ENCODE measurements at regions not wholly inside any gene's neighbourhood (a gene's known extent, or its start where the extent isn't known, plus 50 kb on each side); places are given as distances from the start of the nearest gene placed in this dataset.

DNA sequence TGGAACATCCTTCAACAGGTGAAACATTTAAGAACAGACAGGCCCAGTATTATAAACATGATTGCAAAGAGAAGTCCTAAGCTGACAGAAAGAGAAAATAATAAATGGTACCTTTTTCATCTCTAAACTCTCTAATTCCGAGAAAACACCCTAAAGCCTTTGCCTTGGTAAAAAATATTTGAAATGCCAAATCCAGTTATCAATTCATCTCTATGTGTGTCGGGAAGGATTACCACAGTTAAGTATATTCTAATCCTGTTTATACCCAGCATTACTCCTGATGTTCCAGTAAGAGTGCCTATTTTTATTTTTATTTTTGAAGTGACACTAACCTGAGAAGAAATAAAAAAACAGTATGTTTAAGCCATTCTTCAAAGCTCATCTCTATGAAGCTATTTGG is 219.3 kb upstream of the NANOGP8 start:
- in situ Hi-C loops (cut with HindIII; ENCODE audit: low sequenced_read_pairs) = no loop called here
- TF ChIP-seq, protein P1, sequence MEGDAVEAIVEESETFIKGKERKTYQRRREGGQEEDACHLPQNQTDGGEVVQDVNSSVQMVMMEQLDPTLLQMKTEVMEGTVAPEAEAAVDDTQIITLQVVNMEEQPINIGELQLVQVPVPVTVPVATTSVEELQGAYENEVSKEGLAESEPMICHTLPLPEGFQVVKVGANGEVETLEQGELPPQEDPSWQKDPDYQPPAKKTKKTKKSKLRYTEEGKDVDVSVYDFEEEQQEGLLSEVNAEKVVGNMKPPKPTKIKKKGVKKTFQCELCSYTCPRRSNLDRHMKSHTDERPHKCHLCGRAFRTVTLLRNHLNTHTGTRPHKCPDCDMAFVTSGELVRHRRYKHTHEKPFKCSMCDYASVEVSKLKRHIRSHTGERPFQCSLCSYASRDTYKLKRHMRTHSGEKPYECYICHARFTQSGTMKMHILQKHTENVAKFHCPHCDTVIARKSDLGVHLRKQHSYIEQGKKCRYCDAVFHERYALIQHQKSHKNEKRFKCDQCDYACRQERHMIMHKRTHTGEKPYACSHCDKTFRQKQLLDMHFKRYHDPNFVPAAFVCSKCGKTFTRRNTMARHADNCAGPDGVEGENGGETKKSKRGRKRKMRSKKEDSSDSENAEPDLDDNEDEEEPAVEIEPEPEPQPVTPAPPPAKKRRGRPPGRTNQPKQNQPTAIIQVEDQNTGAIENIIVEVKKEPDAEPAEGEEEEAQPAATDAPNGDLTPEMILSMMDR (IDR thresholded peaks at IDR 0.05; ENCODE audit: low read depth, low read length, missing control alignments) = no peak
- no peak for DNase-seq (ENCODE audit: low read depth)
- no peak overlapping the region for H3K4me3 ChIP-seq (ENCODE audit: low read depth, low read length)

DNA sequence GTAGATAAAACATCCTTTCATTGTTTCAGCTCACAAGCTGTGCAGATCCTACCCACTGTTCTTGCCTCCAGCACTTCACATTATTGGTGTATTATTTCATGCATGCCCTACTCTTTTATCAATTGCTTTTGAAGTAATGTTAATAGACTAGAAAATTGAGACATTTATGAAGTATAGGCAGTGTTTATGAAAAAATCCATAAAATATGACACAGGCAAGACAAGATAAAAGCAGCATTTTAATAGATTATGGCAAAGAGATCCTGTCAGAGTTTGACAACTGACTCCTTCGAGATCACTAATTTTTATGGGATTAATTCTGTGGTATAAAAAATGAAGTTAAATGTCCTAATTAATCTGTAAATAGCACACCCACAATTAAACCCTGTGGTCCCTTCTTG is 217.2 kb upstream of the NANOGP8 start:
- in situ Hi-C loops (cut with HindIII; ENCODE audit: low sequenced_read_pairs) = no loop called here
- H3K4me3 ChIP-seq (ENCODE audit: low read depth, low read length) = no peak overlapping the region
- DNase-seq (ENCODE audit: low read depth) = no peak
- TF ChIP-seq, protein P1 (IDR thresholded peaks at IDR 0.05; ENCODE audit: low read depth, low read length, missing control alignments) = no peak

- DNase-seq (ENCODE audit: low read depth) = no peak
- no peak overlapping the region for H3K4me3 ChIP-seq (ENCODE audit: low read depth, low read length)
- in situ Hi-C loops (cut with HindIII; ENCODE audit: low sequenced_read_pairs) = no loop called here
- TF ChIP-seq, protein P1 (IDR thresholded peaks at IDR 0.05; ENCODE audit: low read depth, low read length, missing control alignments) = no peak
These were observed 216.0 kb upstream of the NANOGP8 start for GRCh38 chr15:35301088-35301487.

GRCh38 chr15:35299059-35299735 is 214.1 kb upstream of the NANOGP8 start:
- H3K4me3 ChIP-seq (ENCODE audit: low read depth, low read length) = no peak overlapping the region
- DNase-seq (ENCODE audit: low read depth) = no peak
- TF ChIP-seq, protein P1 (IDR thresholded peaks at IDR 0.05; ENCODE audit: low read depth, low read length, missing control alignments) = no peak
- in situ Hi-C loops (cut with HindIII; ENCODE audit: low sequenced_read_pairs) = no loop called here

DNA sequence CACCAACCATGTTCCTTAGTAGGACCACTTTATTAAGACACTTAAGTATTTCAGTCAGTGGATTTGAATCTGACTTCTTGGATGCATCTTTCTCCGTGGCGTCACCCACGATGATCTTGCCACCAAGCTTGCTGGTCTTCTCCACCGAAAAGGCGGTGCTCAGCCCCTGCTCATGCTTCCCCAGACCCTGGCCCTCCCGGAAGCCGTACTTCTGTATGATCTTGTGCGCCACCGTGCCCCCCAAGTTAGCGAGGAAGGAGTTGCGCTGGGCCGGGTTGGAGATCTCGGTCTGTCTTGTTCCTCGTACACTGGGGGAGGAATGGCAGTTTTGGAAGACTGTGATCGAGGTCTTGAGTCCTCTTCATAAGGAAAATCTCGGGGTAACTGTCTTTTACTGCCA is 213.4 kb upstream of the NANOGP8 start:
- no peak overlapping the region for H3K4me3 ChIP-seq (ENCODE audit: low read depth, low read length)
- in situ Hi-C loops (cut with HindIII; ENCODE audit: low sequenced_read_pairs) = no loop called here
- TF ChIP-seq, protein P1 (IDR thresholded peaks at IDR 0.05; ENCODE audit: low read depth, low read length, missing control alignments) = no peak
- DNase-seq (ENCODE audit: low read depth) = no peak

DNA sequence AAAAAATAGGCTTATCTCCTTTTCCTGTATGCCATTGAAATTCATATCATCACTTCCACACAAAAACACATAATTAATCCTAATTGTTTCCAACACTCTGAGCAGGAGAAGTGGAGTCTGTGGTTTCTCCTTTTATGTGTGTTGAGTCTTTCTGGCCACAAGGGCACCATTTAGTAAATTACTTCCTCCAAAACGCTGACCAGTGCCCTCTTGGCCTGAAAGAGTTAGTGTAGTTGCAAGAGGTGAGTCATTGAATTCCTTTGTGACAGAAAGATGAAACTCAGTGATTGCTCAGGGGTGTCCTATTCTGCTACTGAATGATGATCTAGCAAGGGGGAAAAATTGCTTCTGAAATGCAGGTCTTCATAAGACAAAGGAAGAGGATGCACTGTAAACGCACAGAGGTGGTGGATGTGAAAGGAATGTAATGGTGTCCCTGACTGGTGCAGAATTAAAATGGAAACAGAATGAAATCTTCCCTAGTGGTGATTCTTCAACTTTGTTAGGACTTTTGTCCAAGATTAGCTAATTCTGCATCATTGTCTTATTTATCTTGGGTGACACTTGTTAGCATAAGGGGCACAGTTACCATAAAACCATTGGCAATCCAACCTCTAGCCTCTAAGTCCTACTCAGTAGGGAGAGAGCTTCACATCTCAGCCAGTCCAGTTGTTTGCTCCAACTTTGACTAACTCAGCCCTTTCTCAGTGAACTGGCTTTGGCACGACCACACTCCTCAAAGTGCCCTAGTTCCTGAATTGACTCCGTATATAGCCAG is 208.4 kb upstream of the NANOGP8 start:
- TF ChIP-seq, protein P1 (IDR thresholded peaks at IDR 0.05; ENCODE audit: low read depth, low read length, missing control alignments) = peak; percentile 26
- H3K4me3 ChIP-seq (ENCODE audit: low read depth, low read length) = no peak overlapping the region
- in situ Hi-C loops (cut with HindIII; ENCODE audit: low sequenced_read_pairs) = no loop called here
- DNase-seq (ENCODE audit: low read depth) = peak; percentile 41

All from astrocyte of the cerebellum (primary cell).